Fibroblast of lung (primary cell): ENCODE measurements at regions not wholly inside any gene's neighbourhood (a gene's known extent, or its start where the extent isn't known, plus 50 kb on each side); places are given as distances from the start of the nearest gene placed in this dataset.
A peak's percentile ranks its signal among the peaks of the same experiment; 100 is the strongest.

Experiments used
- DNase-seq, 2 donors: peaks; one replicate each; pipeline versions ENCODE4 v3.0.0 to v3.0.0-alpha.2; 2010; ENCODE audit warnings: low read depth in 2 of 2
- H2AFZ ChIP-seq: 2 replicates; pipeline ENCODE4 v1.5.1; 2012; ENCODE audit warnings: low read length, control low read depth, inconsistent platforms
- H3K27ac ChIP-seq: 2 replicates; pipeline ENCODE4 v1.5.1; 2011; ENCODE audit warnings: low read length, control low read depth; ENCODE audit not compliant: insufficient read depth
- H3K27me3 ChIP-seq: 2 replicates; pipeline ENCODE4 v1.5.1; 2011; ENCODE audit warnings: mild to moderate bottlenecking, low read length; ENCODE audit not compliant: control insufficient read depth, insufficient read depth
- H3K36me3 ChIP-seq: 2 replicates; pipeline ENCODE4 v1.5.1; 2011; ENCODE audit warnings: low read length; ENCODE audit not compliant: control insufficient read depth, insufficient read depth
- H3K4me1 ChIP-seq: 2 replicates; pipeline ENCODE4 v1.5.1; 2011; ENCODE audit warnings: low read length; ENCODE audit not compliant: control insufficient read depth, insufficient read depth; ENCODE audit errors: extremely low read depth
- H3K4me2 ChIP-seq: 2 replicates; pipeline ENCODE4 v1.5.1; 2011; ENCODE audit warnings: low read length, control low read depth; ENCODE audit not compliant: insufficient read depth; ENCODE audit errors: extremely low read depth
- H3K4me3 ChIP-seq, 4 experiments: fragments of 200-600 bp in 1 of 4; sonication (generic) in 1 of 4; replicated peaks in 1 of 4; 2 replicates each; pipeline ENCODE4 v1.5.1; 2011 to 2016; ENCODE audit warnings: low read length in 4 of 4, low read depth in 3 of 4, mild to moderate bottlenecking in 3 of 4, control low read depth in 2 of 4, inconsistent platforms in 1 of 4, mixed read lengths in 1 of 4; ENCODE audit not compliant: insufficient read depth in 1 of 4; ENCODE audit errors: control extremely low read depth in 1 of 4
- H3K79me2 ChIP-seq: 2 replicates; pipeline ENCODE4 v1.5.1; 2012; ENCODE audit warnings: mild to moderate bottlenecking, low read length, inconsistent platforms; ENCODE audit not compliant: control insufficient read depth, insufficient read depth
- H3K9ac ChIP-seq: 2 replicates; pipeline ENCODE4 v1.5.1; 2011; ENCODE audit warnings: mild to moderate bottlenecking, low read length, control low read depth; ENCODE audit not compliant: insufficient read depth
- H3K9me3 ChIP-seq: 2 replicates; pipeline ENCODE4 v1.5.1; 2012; ENCODE audit warnings: low read depth, low read length; ENCODE audit not compliant: control insufficient read depth, insufficient read depth
- H4K20me1 ChIP-seq: 2 replicates; pipeline ENCODE4 v1.5.1; 2011; ENCODE audit warnings: low read length; ENCODE audit not compliant: control insufficient read depth, insufficient read depth; ENCODE audit errors: extremely low read depth
- CTCF ChIP-seq, 2 donors: IDR thresholded peaks in 1 of 2; conservative IDR thresholded peaks in 1 of 2; 1 replicate in 1 of 2; 2 replicates in 1 of 2; pipeline ENCODE4 v1.5.1; 2011 to 2012; ENCODE audit warnings: low read length in 2 of 2, control low read depth in 1 of 2, inconsistent platforms in 1 of 2, low read depth in 1 of 2, mild to moderate bottlenecking in 1 of 2
- EZH2 ChIP-seq: IDR thresholded peaks from 2 replicates; pipeline ENCODE4 v1.5.1; 2012; ENCODE audit warnings: low read length, control low read depth, mild to moderate bottlenecking; ENCODE audit errors: missing control alignments

DNA sequence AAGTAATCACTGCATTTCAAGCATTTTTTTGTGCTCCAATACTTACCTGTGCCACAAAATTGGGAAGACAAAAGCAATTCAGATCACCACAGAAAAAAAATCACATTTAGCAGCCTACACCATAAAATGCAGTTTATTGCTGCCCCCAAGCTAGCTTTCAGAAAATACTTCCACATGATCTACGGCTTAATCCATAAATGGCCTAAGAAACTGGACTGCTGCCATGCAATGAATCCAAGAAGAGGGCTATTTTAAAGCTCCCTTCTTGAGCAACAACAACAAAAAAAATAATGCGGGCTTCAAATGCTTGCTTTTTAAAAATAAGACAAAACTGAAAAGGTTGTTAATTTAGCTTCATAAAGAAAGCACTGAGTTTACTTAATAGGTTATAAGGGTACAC, 272.3 kb downstream of the RAD51AP2 start:
- TF ChIP-seq EZH2 (no peak), CTCF (conservative IDR thresholded peaks at IDR 0.05 in 1 of 2, IDR thresholded peaks at IDR 0.05 in 1 of 2; ENCODE audit: low read depth in 1 of 2, low read length in 2 of 2) (no peak)
- H3K36me3 ChIP-seq = no peaks in the 10 kb centered on the region
- H3K79me2 ChIP-seq = no peaks in the 10 kb centered on the region

GRCh38 chr2:17242813-17243485, 275.3 kb downstream of the RAD51AP2 start:
- Histone ChIP-seq H3K79me2 (no peaks in the 10 kb centered on the region), H3K27me3 (no peaks in the 10 kb centered on the region), H3K9ac (no peak overlapping the region), H3K4me1 (no peaks in the 10 kb centered on the region), H4K20me1 (no peaks in the 10 kb centered on the region), H3K9me3 (no peaks in the 10 kb centered on the region), H3K36me3 (no peaks in the 10 kb centered on the region), H3K4me2 (no peak overlapping the region), H2AFZ (no peak overlapping the region), H3K4me3 (no peak overlapping the region), H3K27ac (no peak overlapping the region)
- DNase-seq = no peak
- TF ChIP-seq EZH2 (no peak), CTCF (conservative IDR thresholded peaks at IDR 0.05 in 1 of 2, IDR thresholded peaks at IDR 0.05 in 1 of 2; ENCODE audit: low read depth in 1 of 2, low read length in 2 of 2) (no peak)

More for the DNA sequence above, 272.3 kb downstream of the RAD51AP2 start:
- Histone ChIP-seq H3K9me3 (no peaks in the 10 kb centered on the region), H3K27me3 (no peaks in the 10 kb centered on the region), H3K27ac (no peak overlapping the region), H3K4me2 (no peak overlapping the region), H3K4me1 (no peaks in the 10 kb centered on the region), H3K4me3 (no peak overlapping the region), H3K9ac (no peak overlapping the region), H2AFZ (no peak overlapping the region), H4K20me1 (no peaks in the 10 kb centered on the region)
- peak in 1 of 2 donors; percentile 44 for DNase-seq

DNA sequence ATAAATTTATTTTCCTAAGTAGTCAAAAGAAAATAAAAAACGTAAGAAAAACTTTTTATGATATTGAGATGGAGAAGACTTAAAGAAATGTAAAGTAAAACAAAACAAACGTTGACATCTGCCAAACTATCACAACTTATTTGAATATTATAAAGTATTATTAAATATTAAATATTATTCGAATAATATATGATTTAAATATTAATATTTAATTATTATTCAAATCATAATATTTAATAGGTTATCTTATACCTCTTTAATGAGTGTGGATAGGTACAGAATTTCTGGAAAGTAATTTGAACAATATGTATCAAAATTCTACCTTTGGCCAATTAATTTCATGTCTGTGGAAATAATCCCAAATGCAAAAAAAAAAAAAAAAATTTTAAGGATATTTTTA, 278.7 kb downstream of the RAD51AP2 start:
- TF ChIP-seq EZH2 (no peak), CTCF (conservative IDR thresholded peaks at IDR 0.05 in 1 of 2, IDR thresholded peaks at IDR 0.05 in 1 of 2; ENCODE audit: low read depth in 1 of 2, low read length in 2 of 2) (no peak)
- Histone ChIP-seq H3K4me2 (no peak overlapping the region), H2AFZ (no peak overlapping the region), H3K4me1 (no peaks in the 10 kb centered on the region), H4K20me1 (no peaks in the 10 kb centered on the region), H3K36me3 (no peaks in the 10 kb centered on the region), H3K9me3 (no peaks in the 10 kb centered on the region), H3K79me2 (no peaks in the 10 kb centered on the region), H3K4me3 (no peak overlapping the region), H3K27ac (no peak overlapping the region), H3K27me3 (no peaks in the 10 kb centered on the region), H3K9ac (no peak overlapping the region)
- DNase-seq = no peak
